Islet of Langerhans (tissue), 1 donor: ENCODE measurements at regions not wholly inside any gene's neighbourhood (a gene's known extent, or its start where the extent isn't known, plus 50 kb on each side); places are given as distances from the start of the nearest gene placed in this dataset.

ENCODE experiments used
- FAIRE-seq: peaks from one replicate; lab custom pipeline; 2011; peaks lifted over from hg19 to GRCh38; lab: Jason Lieb, UNC

GRCh38 chr3:188940573-188940932 is 231.2 kb upstream of the TPRG1 start:
- no peak for FAIRE-seq

GRCh38 chr3:188941103-188941502 is 230.7 kb upstream of the TPRG1 start:
- FAIRE-seq = no peak

- no peak for FAIRE-seq
Measured at GRCh38 chr3:188942191-188942590, 229.6 kb upstream of the TPRG1 start.

GRCh38 chr3:188943591-188943990 is 228.2 kb upstream of the TPRG1 start:
- no peak for FAIRE-seq

- no peak for FAIRE-seq
Measured at GRCh38 chr3:188944108-188944507, 227.7 kb upstream of the TPRG1 start.

- FAIRE-seq = no peak
Measured at GRCh38 chr3:188946351-188947240, 225.2 kb upstream of the TPRG1 start.

GRCh38 chr3:188947401-188948280 is 224.1 kb upstream of the TPRG1 start:
- no peak for FAIRE-seq

GRCh38 chr3:188948281-188948996 is 223.3 kb upstream of the TPRG1 start:
- no peak for FAIRE-seq

- no peak for FAIRE-seq
Measured at GRCh38 chr3:188948997-188949389, 222.8 kb upstream of the TPRG1 start.

- FAIRE-seq = no peak
Measured at GRCh38 chr3:188949456-188949855, 222.3 kb upstream of the TPRG1 start.

GRCh38 chr3:188949996-188950395 is 221.8 kb upstream of the TPRG1 start:
- no peak for FAIRE-seq

- FAIRE-seq = peak; percentile 75
Measured at GRCh38 chr3:188950832-188951489, 220.8 kb upstream of the TPRG1 start.

GRCh38 chr3:188951734-188952133 is 220.0 kb upstream of the TPRG1 start:
- no peak for FAIRE-seq

GRCh38 chr3:188954590-188955208 is 217.1 kb upstream of the TPRG1 start:
- peak; percentile 88 for FAIRE-seq

GRCh38 chr3:188955919-188956318 is 215.9 kb upstream of the TPRG1 start:
- FAIRE-seq = no peak

GRCh38 chr3:188956839-188957489 is 214.8 kb upstream of the TPRG1 start:
- no peak for FAIRE-seq

GRCh38 chr3:188959013-188959412 is 212.8 kb upstream of the TPRG1 start:
- FAIRE-seq = no peak

- no peak for FAIRE-seq
Measured at GRCh38 chr3:188962253-188963247, 209.2 kb upstream of the TPRG1 start.

- FAIRE-seq = no peak
Measured at GRCh38 chr3:188964957-188965356, 206.8 kb upstream of the TPRG1 start.

- no peak for FAIRE-seq
Measured at GRCh38 chr3:188972310-188972709, 199.5 kb upstream of the TPRG1 start.
